Small intestine (tissue), 7 donors: ENCODE measurements at regions not wholly inside any gene's neighbourhood (a gene's known extent, or its start where the extent isn't known, plus 50 kb on each side); places are given as distances from the start of the nearest gene placed in this dataset.

Source experiments
- DNase-seq, 2 donors: peaks; one replicate each; pipeline versions ENCODE4 v3.0.0 to v3.0.0-alpha.2; 2013
- FAIRE-seq: peaks from 2 replicates; lab custom pipeline; 2012; peaks lifted over from hg19 to GRCh38; lab: Jason Lieb, UNC
- H3K27ac ChIP-seq, 3 donors: one replicate each; pipeline ENCODE4 v1.5.1; 2013; ENCODE audit warnings: low read length in 2 of 3, mild to moderate bottlenecking in 2 of 3, control low read depth in 1 of 3, inconsistent platforms in 1 of 3, low read depth in 1 of 3, moderate library complexity in 1 of 3
- H3K27me3 ChIP-seq, 3 donors: one replicate each; pipeline ENCODE4 v1.6.1; 2013; ENCODE audit warnings: low read length in 3 of 3, inconsistent platforms in 1 of 3; ENCODE audit not compliant: control insufficient read depth in 3 of 3, insufficient read depth in 3 of 3
- H3K36me3 ChIP-seq, 3 donors: one replicate each; pipeline ENCODE4 v1.6.1; 2013; ENCODE audit warnings: low read length in 3 of 3, inconsistent platforms in 1 of 3, low read depth in 1 of 3, mild to moderate bottlenecking in 1 of 3, moderate library complexity in 1 of 3; ENCODE audit not compliant: control insufficient read depth in 3 of 3, insufficient read depth in 2 of 3
- H3K4me1 ChIP-seq, 3 donors: one replicate each; pipeline ENCODE4 v1.6.1; 2013; ENCODE audit warnings: low read length in 2 of 3, inconsistent platforms in 1 of 3, low read depth in 1 of 3, mild to moderate bottlenecking in 1 of 3, moderate library complexity in 1 of 3; ENCODE audit not compliant: control insufficient read depth in 3 of 3, insufficient read depth in 2 of 3
- H3K4me3 ChIP-seq, 3 donors: one replicate each; pipeline ENCODE4 v1.5.1; 2013; ENCODE audit warnings: low read length in 3 of 3, control low read depth in 1 of 3, inconsistent platforms in 1 of 3, low read depth in 1 of 3, mild to moderate bottlenecking in 1 of 3, moderate library complexity in 1 of 3
- H3K9me3 ChIP-seq, 2 donors: one replicate each; pipeline ENCODE4 v1.6.1; 2013; ENCODE audit warnings: low read depth in 1 of 2, low read length in 1 of 2; ENCODE audit not compliant: control insufficient read depth in 2 of 2, insufficient read depth in 1 of 2
- WGBS, 3 donors: extraction: QIAGEN DNeasy Blood & Tissue Kit; methylation state at CpG; one replicate each; pipeline ENCODE4 v1.1.7; 2013; 5-methylcytosine and 5-hydroxymethylcytosine counted together
- donor health status: healthy with polysubstance abuse.
- donor health status: control.
- donor health status: control.
- donor health status: Bipolar disorder and iron deficiency.
- donor health status: healthy.

DNA sequence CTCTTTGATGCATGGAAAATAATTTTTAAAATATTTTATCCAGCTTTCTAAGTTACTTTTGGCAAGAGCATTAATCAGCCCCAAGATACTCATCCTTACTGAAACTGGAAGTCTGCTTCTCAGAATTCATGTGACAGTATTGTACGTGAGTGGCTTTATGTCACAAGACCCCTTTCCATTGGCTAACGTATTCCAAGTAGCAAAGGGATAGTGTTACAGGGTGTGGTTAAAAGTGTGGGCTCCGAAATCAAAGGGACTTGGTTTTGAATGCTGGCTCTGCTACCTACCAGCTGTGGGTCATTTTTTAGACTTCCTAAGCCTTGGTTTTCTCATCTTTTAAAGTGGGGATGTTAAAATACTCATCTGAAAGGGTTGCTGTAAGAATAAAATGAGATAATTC is 91.7 kb downstream of the RHOU start:
- Histone ChIP-seq H3K27me3 (no peaks in the 10 kb centered on the region), H3K4me1 (peaks cover 5 to 31% (median 18%) of the 10 kb centered on the region in 3 donors), H3K4me3 (no peak overlapping the region), H3K36me3 (no peaks in the 10 kb centered on the region), H3K27ac (no peak overlapping the region), H3K9me3 (no peaks in the 10 kb centered on the region)
- 51 to 71% (median 63%) methylated on average over 3 of the region's 3 CpGs for WGBS, 3 donors
- FAIRE-seq (no peak), DNase-seq (no peak)

DNA sequence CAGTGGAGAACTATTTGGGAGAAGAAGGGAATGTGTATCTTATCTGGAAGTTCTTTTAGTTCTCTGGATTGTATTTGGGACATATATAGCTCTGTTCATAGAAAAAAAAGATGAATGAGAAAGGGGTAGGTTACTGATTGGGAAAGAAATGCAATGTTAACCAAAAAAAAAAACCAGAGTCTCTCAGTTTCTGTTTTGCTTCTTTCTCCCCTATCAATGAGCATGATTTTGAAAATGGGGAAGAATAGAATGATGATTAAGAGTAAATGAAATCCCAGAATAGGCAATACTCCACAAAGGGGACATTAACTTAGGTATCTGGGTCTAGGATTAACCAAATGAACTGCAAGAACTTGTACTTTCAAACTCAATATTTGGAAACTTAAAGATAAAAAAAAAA is 92.9 kb downstream of the RHOU start:
- H3K4me1 ChIP-seq, result peaks cover 5 to 26% (median 18%) of the 10 kb centered on the region in 3 donors
- FAIRE-seq, result no peak
- H3K36me3 ChIP-seq, result no peaks in the 10 kb centered on the region
- no peaks in the 10 kb centered on the region for H3K9me3 ChIP-seq
- H3K4me3 ChIP-seq, result no peak overlapping the region
- no peak for DNase-seq
- no peaks in the 10 kb centered on the region for H3K27me3 ChIP-seq
- H3K27ac ChIP-seq, result no peak overlapping the region

DNA sequence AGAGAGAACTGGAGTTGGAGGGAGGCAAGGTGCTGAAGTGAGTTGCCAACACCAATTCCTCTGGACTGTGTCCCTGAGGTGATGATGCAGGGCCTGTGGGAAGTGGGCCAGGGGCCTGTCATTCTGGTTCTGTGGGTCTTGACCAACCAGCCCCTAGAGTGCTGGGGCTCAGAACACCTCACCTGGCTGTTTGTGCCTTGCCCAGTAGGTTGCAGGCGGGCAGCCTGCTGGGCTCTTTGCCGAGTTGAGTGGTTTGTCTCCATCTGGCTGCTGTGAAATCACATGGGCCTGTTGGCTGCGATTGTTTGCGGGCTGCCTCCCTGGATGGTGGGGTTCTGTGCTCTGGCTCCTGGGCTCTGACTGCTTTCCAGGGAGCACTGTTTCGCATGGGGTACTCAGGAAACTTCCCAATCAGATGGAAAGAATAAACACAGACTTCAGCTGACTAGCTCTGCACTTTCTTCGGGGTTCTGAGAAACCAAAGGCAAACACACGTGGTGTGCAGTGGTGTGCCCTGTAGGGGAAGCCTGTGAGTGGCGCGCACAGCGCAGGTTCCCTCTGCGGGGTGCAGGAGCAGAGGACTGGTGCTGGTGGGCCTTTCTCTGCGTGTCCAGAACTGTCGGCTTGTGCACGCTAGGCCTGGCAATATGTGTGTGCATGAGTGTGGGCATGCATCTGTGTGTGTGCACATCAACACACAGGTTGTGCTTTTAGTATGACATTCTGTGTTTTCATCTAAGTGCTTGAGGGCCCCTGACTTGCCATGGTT is 95.1 kb downstream of the RHOU start:
- Histone ChIP-seq H3K36me3 (no peaks in the 10 kb centered on the region), H3K27ac (no peak overlapping the region), H3K27me3 (no peaks in the 10 kb centered on the region), H3K9me3 (no peaks in the 10 kb centered on the region), H3K4me3 (no peak overlapping the region), H3K4me1 (peaks cover 7 to 39% (median 18%) of the 10 kb centered on the region in 3 donors)
- DNase-seq, result no peak
- no peak for FAIRE-seq
- 71 to 89% (median 84%) methylated on average over 14 of the region's 14 CpGs for WGBS, 3 donors

DNA sequence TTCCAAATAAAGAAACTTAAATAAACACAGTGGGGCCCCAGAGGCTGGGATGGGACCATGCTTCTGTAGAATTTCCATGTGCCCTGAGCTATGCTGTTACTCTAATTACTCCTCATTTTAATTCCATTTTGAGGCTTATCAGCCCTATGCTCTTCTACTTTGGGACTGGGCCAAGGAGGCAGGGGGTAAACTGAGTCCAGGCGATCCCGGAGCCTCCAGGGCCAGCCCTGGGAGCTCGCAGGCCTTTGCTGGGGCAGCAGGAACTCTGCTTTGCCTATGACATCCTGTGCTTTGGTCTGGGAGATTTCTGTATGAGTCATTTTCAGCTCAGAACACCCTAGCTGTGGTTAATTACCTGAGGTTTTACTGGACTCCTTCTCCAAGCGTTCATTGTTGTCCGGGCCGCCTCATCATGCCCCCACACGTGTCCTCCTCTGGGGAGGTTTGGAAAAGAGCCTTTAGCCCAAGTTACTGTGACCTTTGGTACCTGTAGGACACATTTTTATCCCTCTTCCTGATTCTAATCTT is 95.7 kb downstream of the RHOU start:
- Histone ChIP-seq H3K27me3 (no peaks in the 10 kb centered on the region), H3K27ac (peak overlapping the region in 1 of 3 donors; percentile 52), H3K9me3 (no peaks in the 10 kb centered on the region), H3K36me3 (no peaks in the 10 kb centered on the region), H3K4me3 (no peak overlapping the region), H3K4me1 (peaks cover 7 to 43% (median 15%) of the 10 kb centered on the region in 3 donors)
- DNase-seq (peak; percentile 69 to 79), FAIRE-seq (no peak)
- 8 to 35% (median 18%) methylated on average over 7 of the region's 7 CpGs for WGBS, 3 donors

DNA sequence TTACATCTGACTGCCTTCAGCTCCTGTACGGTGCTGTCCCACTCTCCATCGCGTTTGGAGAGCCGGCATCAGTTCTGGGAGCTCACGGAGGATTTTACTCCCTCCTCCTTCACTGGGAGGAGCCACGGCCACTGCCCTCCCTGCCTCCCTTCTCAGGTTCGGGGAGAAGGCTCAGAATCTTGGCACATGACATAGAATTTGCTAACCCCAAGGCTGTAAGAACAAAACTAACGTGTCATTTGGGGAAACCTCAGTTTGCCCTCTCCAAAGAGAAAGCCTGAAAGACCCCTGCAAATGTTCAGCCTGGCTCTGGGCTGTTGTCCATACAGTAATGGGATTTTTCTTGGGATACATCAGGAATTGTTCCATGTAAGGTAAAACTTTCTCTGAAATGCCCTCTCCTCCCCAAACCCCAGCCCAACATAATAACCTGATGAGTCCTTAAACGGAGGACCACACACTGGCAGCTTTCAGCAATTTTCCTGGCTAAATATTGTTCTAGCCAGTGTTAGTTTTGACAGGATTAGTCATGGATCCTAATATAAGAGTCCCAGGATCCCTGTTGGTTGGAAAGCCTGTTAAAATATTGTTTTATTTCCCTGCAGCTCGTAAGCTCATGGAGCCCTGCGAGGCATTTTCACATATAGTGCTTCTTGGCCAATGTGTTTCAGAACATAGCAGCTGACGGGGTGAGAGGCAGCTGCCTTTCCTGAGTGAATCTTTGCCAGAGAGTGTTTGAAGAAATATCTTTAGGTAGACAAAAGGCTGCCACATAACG is 98.8 kb downstream of the RHOU start:
- DNase-seq (no peak), FAIRE-seq (no peak)
- Histone ChIP-seq H3K9me3 (no peaks in the 10 kb centered on the region), H3K27me3 (no peaks in the 10 kb centered on the region), H3K4me3 (no peak overlapping the region), H3K4me1 (peaks cover 7 to 66% (median 11%) of the 10 kb centered on the region in 3 donors), H3K27ac (no peak overlapping the region), H3K36me3 (no peaks in the 10 kb centered on the region)
- WGBS, 3 donors, result 33 to 50% (median 34%) methylated on average over 13 of the region's 13 CpGs

DNA sequence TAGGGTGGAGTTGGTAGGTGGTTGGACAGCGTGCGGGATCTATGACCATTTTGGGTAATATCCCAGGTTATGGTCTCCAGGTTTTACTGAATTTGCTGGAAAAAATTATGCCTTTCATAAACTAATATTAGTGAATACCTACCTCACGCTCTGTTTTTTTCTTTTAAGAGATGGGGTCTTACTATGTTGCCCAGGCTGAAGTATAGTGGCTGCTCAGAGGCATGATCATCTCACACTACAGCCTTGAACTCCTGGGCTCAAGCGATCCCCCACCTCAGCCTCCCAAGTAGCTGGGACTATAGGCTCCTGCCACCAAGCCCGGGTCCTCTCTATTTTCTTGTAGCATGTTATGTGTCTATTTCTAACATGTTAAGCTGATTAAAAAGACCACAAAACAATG is 100.2 kb downstream of the RHOU start:
- H3K4me1 ChIP-seq, result peaks cover 8 to 65% (median 10%) of the 10 kb centered on the region in 3 donors
- no peak overlapping the region for H3K4me3 ChIP-seq
- H3K9me3 ChIP-seq, result no peaks in the 10 kb centered on the region
- DNase-seq (no peak), FAIRE-seq (no peak)
- H3K27ac ChIP-seq, result peak overlapping the region in 2 of 3 donors; percentile 41 to 88
- 91 to 94% (median 92%) methylated on average over 5 of the region's 5 CpGs for WGBS, 3 donors
- no peaks in the 10 kb centered on the region for H3K36me3 ChIP-seq
- H3K27me3 ChIP-seq, result no peaks in the 10 kb centered on the region

DNA sequence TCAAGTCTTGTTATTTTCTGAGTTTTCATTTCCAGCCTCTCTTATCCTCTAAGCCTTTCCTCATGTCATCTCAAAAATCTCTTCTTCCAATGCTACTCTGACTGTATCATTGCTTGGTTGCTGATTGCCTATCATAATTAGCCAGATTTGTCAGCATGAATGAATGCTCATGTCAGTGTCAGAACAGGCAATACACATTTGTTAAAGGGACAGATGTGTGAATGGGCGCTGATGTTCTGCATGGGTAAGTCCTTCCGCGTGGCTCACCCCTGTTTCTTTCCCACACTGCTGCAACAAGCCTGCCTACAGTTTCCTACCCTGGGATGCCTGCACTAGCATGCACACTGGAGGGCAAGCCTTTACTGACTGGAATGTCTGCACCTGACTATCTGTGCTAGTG is 100.6 kb downstream of the RHOU start:
- H3K27me3 ChIP-seq, result no peaks in the 10 kb centered on the region
- H3K9me3 ChIP-seq, result no peaks in the 10 kb centered on the region
- no peaks in the 10 kb centered on the region for H3K36me3 ChIP-seq
- WGBS, 3 donors, result 43 to 75% (median 48%) methylated on average over 3 of the region's 3 CpGs
- H3K4me1 ChIP-seq, result peaks cover 4 to 61% (median 8%) of the 10 kb centered on the region in 3 donors
- peak overlapping the region; percentile 71 to 89 (median 88) for H3K27ac ChIP-seq
- peak overlapping the region in 1 of 3 donors; percentile 26 for H3K4me3 ChIP-seq
- DNase-seq, result peak in 1 of 2 donors; percentile 62
- FAIRE-seq, result no peak

DNA sequence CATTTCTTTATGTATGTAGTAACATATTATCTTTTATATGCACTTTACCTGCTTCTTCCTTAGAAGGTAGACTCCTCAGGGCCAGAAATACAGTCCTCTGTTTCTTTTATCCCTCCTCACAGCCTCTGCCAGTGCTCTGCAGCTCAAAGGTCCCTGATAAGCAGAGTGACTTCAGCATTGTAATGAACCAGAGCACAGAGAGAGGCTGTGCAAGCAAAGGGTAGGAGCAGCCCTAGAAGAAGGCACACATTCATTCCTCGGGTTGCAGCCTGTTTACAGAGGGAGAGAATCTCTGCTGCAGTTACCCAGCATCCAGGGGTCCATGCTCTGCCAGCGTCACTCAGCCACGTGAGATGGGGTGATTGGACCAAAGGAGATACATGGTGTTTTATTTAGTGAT is 101.1 kb downstream of the RHOU start:
- H3K27me3 ChIP-seq, result no peaks in the 10 kb centered on the region
- H3K27ac ChIP-seq, result peak overlapping the region; percentile 87 to 89 (median 88)
- H3K4me3 ChIP-seq, result peak overlapping the region in 2 of 3 donors; percentile 29 to 58
- no peak for FAIRE-seq
- no peaks in the 10 kb centered on the region for H3K9me3 ChIP-seq
- DNase-seq, result peak; percentile 88 to 94
- H3K36me3 ChIP-seq, result no peaks in the 10 kb centered on the region
- 11 to 66% (median 35%) methylated on average over 3 of the region's 3 CpGs for WGBS, 3 donors
- peaks cover 3 to 57% (median 5%) of the 10 kb centered on the region in 3 donors for H3K4me1 ChIP-seq
